KMS-11 (cell line): ENCODE measurements at regions not wholly inside any gene's neighbourhood (a gene's known extent, or its start where the extent isn't known, plus 50 kb on each side); places are given as distances from the start of the nearest gene placed in this dataset.

Experiments
- H2AFZ ChIP-seq: fragments of 200-600 bp; sonication (generic); 2 replicates; pipeline ENCODE4 v1.6.1; 2016; ENCODE audit warnings: antibody characterized with exemption, mixed run types, low read depth
- H3K27ac ChIP-seq: fragments of 200-600 bp; sonication (generic); 2 replicates; pipeline ENCODE4 v1.6.1; 2016; ENCODE audit warnings: mild to moderate bottlenecking, mixed run types
- H3K27me3 ChIP-seq: fragments of 200-600 bp; sonication (generic); 2 replicates; pipeline ENCODE4 v1.6.1; 2017; ENCODE audit warnings: mild to moderate bottlenecking, low read depth, mixed run types, moderate library complexity; ENCODE audit not compliant: insufficient read depth
- H3K36me3 ChIP-seq: fragments of 200-600 bp; sonication (generic); 2 replicates; pipeline ENCODE4 v1.6.1; 2017; ENCODE audit warnings: mild to moderate bottlenecking, mixed run types; ENCODE audit not compliant: insufficient read depth
- H3K4me1 ChIP-seq: fragments of 200-600 bp; sonication (generic); 2 replicates; pipeline ENCODE4 v1.6.1; 2016; ENCODE audit warnings: mild to moderate bottlenecking, low read depth, mixed run types; ENCODE audit not compliant: poor library complexity, severe bottlenecking
- H3K4me2 ChIP-seq: fragments of 200-600 bp; sonication (generic); 2 replicates; pipeline ENCODE4 v1.7.0; 2016; ENCODE audit warnings: mild to moderate bottlenecking, mixed run types
- H3K4me3 ChIP-seq: fragments of 200-600 bp; sonication (generic); IDR thresholded peaks from 2 replicates; pipeline ENCODE4 v1.6.1; 2017; ENCODE audit warnings: low read depth, low read length, mixed read lengths; ENCODE audit not compliant: insufficient read depth
- H3K79me2 ChIP-seq: fragments of 200-600 bp; sonication (generic); 2 replicates; pipeline ENCODE4 v1.6.1; 2016; ENCODE audit warnings: low read depth, mixed run types; ENCODE audit not compliant: insufficient read depth
- H3K9ac ChIP-seq: fragments of 200-600 bp; sonication (generic); 2 replicates; pipeline ENCODE4 v1.6.1; 2016; ENCODE audit warnings: mild to moderate bottlenecking, mixed run types
- H4K20me1 ChIP-seq: fragments of 200-600 bp; sonication (generic); 2 replicates; pipeline ENCODE4 v1.6.1; 2016; ENCODE audit warnings: mild to moderate bottlenecking, mixed run types; ENCODE audit not compliant: insufficient read depth
- TF ChIP-seq, protein P1 (sequence below): fragments of 200-600 bp; sonication (generic); conservative IDR thresholded peaks from 2 replicates; pipeline ENCODE4 v1.6.1; 2017; ENCODE audit warnings: low read depth, mild to moderate bottlenecking, antibody characterized with exemption, low read length, moderate library complexity, mixed read lengths

DNA sequence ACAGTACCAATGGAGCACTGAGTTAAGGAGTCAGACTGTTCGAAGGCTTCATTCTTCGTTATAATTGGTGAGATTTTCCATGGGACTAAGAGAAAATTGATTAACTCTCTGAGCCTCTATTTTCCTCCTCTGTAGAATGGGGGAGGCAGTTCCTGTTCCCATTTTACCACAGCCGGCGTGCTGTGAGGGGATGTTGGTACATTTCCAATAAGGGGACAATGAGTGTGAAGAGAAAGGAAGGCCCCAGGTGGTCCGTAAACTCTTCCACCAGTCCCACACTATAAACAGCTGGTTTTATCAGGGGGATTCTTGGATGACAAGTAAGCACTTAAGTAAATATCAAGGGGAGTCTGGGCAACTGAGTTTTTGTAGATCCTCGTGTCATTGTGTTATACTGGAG, 109.9 kb downstream of the DAD1 start:
- Histone ChIP-seq H3K36me3 (no peaks in the 10 kb centered on the region), H3K79me2 (no peaks in the 10 kb centered on the region), H4K20me1 (no peaks in the 10 kb centered on the region), H2AFZ (no peak overlapping the region), H3K27ac (no peak overlapping the region), H3K4me1 (peaks cover 58% of the 10 kb centered on the region), H3K4me3 (no peak overlapping the region), H3K9ac (no peak overlapping the region), H3K27me3 (no peaks in the 10 kb centered on the region), H3K4me2 (no peak overlapping the region)
- TF ChIP-seq, protein P1, sequence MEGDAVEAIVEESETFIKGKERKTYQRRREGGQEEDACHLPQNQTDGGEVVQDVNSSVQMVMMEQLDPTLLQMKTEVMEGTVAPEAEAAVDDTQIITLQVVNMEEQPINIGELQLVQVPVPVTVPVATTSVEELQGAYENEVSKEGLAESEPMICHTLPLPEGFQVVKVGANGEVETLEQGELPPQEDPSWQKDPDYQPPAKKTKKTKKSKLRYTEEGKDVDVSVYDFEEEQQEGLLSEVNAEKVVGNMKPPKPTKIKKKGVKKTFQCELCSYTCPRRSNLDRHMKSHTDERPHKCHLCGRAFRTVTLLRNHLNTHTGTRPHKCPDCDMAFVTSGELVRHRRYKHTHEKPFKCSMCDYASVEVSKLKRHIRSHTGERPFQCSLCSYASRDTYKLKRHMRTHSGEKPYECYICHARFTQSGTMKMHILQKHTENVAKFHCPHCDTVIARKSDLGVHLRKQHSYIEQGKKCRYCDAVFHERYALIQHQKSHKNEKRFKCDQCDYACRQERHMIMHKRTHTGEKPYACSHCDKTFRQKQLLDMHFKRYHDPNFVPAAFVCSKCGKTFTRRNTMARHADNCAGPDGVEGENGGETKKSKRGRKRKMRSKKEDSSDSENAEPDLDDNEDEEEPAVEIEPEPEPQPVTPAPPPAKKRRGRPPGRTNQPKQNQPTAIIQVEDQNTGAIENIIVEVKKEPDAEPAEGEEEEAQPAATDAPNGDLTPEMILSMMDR = no peak

DNA sequence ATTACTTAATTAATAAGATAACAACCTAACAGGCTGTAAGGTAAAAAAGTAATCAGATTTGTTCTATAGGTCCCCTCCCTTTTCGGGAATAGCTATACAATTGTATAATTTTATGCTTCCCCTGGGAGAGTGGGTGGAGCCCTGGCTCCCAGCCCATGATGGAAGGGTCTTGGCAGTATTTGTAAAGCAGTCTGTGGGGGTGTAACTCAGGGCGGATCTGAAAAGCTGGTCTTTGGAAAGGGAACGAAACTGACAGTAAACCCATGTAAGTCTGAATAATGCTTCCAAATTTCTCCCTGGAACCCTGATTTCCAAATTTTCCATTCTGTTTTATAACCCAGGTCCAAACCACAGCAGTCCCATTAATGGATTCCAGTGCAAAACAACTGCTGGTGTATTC, 110.4 kb downstream of the DAD1 start:
- no peak overlapping the region for H2AFZ ChIP-seq
- H3K4me2 ChIP-seq = no peak overlapping the region
- no peak overlapping the region for H3K4me3 ChIP-seq
- no peaks in the 10 kb centered on the region for H3K36me3 ChIP-seq
- H3K27ac ChIP-seq = no peak overlapping the region
- TF ChIP-seq, protein P1 = no peak
- no peaks in the 10 kb centered on the region for H3K27me3 ChIP-seq
- no peaks in the 10 kb centered on the region for H3K79me2 ChIP-seq
- no peaks in the 10 kb centered on the region for H4K20me1 ChIP-seq
- no peak overlapping the region for H3K9ac ChIP-seq
- peaks cover 57% of the 10 kb centered on the region for H3K4me1 ChIP-seq

DNA sequence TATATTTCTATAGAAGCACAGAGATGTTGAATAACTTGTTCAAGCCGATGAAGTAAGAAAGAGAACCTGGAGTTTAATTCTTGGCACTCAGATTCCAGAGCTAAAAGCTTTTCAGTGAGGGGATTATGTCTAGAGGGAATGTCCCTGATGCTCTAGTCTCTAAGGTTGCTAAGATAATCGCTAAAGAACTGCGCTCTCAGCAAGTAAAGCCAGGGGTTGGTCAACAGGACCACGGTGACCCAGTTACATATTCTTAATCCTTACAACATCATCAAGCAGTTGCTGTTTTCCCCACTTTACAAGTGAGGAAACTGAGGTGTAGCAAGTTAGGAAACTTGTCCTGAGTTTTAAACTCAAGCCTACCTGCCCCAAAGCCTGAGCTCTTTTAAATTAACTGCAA, 110.8 kb downstream of the DAD1 start:
- H3K4me2 ChIP-seq = no peak overlapping the region
- H3K27me3 ChIP-seq = no peaks in the 10 kb centered on the region
- TF ChIP-seq, protein P1 = no peak
- no peak overlapping the region for H3K27ac ChIP-seq
- no peaks in the 10 kb centered on the region for H4K20me1 ChIP-seq
- H3K36me3 ChIP-seq = no peaks in the 10 kb centered on the region
- H2AFZ ChIP-seq = no peak overlapping the region
- H3K9ac ChIP-seq = no peak overlapping the region
- peaks cover 57% of the 10 kb centered on the region for H3K4me1 ChIP-seq
- H3K79me2 ChIP-seq = no peaks in the 10 kb centered on the region
- no peak overlapping the region for H3K4me3 ChIP-seq

DNA sequence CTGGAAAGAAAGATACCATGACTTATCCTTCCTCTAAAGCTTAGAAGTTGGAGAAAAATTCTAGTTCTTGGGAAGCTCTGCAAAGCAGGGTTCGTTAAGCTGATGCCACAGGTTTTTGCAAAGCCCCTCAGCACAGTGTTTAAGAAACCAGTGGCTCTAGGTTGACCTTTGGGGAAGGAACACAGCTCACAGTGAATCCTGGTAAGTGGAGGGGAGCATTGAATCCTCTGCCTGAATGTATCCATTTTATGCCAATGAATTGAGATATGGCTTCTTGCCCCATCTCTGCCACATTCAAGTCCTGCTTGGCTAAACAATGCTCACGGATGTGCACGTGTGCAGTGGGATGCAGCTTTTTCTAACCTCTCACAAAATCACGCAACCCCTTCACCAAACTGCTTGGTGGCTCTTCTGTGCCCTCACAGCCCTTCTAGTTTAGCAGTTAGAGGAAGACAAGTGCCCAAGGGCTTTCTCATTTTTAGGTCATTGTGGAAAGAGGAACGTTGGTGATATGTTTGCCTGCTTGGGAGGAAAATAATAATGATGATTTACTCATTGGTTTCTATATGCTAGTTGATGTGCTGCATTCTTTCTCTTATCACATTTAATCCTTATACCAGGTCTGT, 111.3 kb downstream of the DAD1 start:
- Histone ChIP-seq H3K4me2 (no peak overlapping the region), H3K27me3 (no peaks in the 10 kb centered on the region), H2AFZ (no peak overlapping the region), H3K4me3 (no peak overlapping the region), H3K4me1 (peaks cover 63% of the 10 kb centered on the region), H3K79me2 (no peaks in the 10 kb centered on the region), H3K36me3 (no peaks in the 10 kb centered on the region), H3K27ac (no peak overlapping the region), H4K20me1 (no peaks in the 10 kb centered on the region), H3K9ac (no peak overlapping the region)
- TF ChIP-seq, protein P1 = no peak
